ENCODE measurements at regions not wholly inside any gene's neighbourhood (a gene's known extent, or its start where the extent isn't known, plus 50 kb on each side); places are given as distances from the start of the nearest gene placed in this dataset.

GRCh38 chr1:3983181-3983580 is 83.1 kb upstream of the C1orf174 start:
- TF ChIP-seq CTCF (IDR thresholded peaks at IDR 0.05) (no peak), POLR2A (IDR thresholded peaks at IDR 0.05) (no peak)
